H1 (cell line): ENCODE measurements at regions not wholly inside any gene's neighbourhood (a gene's known extent, or its start where the extent isn't known, plus 50 kb on each side); places are given as distances from the start of the nearest gene placed in this dataset.

Experiments used
- BCL11A ChIP-seq, 2 experiments: IDR thresholded peaks; one replicate each; pipeline ENCODE4 v1.6.1; 2011; ENCODE audit warnings: low read depth in 2 of 2, low read length in 2 of 2, mild to moderate bottlenecking in 2 of 2
- TF ChIP-seq, protein P1 (sequence below), 3 experiments: IDR thresholded peaks; 1 replicate in 2 of 3; 2 replicates in 1 of 3; pipeline versions ENCODE4 v1.5.1 to v1.6.1; 2011; ENCODE audit warnings: low read length in 3 of 3, mild to moderate bottlenecking in 3 of 3, inconsistent platforms in 2 of 3, low read depth in 1 of 3, moderate library complexity in 1 of 3; ENCODE audit not compliant: insufficient read depth in 1 of 3; ENCODE audit errors: control extremely low read depth in 1 of 3

DNA sequence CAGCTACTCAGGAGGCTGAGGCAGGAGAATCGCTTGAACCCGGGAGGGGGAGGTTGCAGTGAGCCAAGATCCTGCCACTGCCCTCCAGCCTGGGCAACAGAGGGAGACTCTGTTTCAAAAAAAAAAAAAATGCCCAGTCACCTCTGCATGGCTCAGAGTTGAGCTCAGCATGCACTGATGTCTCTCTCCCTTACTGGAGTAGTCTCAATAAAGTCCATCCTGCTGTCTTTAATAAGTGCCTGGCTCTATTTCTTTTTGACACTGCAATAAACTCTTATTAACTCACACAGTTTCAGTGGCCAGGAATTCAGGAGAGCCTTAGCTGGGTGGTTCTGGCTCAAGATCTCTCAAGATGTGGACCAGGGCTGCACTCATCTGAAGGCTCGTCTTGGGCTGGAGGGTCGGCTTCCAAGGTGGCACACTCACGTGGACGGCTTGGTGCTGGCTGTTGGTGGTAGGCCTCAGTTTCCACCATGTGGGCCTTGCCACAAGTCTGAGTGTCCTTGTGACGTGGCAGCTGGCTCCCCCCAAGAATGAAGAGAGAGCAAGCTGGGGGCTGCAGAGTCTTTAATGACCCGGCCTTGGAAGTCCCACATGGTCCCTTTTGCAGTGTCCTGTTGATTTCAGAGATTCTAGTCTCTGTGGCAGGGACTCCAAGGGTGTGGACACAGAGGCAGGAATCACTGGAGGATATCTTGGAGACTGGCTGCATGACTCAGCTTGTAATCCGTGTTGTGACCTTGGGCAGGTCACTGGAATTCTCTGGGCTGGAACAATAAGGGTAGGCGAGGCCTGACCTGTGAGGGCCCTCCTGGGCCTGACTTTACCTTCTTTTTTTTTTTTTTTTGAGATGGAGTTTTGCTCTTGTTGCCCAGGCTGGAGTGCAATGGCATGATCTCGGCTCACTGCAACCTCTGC lies 85.9 kb upstream of the KMT2C start:
- no peak for TF ChIP-seq BCL11A (IDR thresholded peaks at IDR 0.05; ENCODE audit: low read depth in 2 of 2, low read length in 2 of 2)
- TF ChIP-seq, protein P1, sequence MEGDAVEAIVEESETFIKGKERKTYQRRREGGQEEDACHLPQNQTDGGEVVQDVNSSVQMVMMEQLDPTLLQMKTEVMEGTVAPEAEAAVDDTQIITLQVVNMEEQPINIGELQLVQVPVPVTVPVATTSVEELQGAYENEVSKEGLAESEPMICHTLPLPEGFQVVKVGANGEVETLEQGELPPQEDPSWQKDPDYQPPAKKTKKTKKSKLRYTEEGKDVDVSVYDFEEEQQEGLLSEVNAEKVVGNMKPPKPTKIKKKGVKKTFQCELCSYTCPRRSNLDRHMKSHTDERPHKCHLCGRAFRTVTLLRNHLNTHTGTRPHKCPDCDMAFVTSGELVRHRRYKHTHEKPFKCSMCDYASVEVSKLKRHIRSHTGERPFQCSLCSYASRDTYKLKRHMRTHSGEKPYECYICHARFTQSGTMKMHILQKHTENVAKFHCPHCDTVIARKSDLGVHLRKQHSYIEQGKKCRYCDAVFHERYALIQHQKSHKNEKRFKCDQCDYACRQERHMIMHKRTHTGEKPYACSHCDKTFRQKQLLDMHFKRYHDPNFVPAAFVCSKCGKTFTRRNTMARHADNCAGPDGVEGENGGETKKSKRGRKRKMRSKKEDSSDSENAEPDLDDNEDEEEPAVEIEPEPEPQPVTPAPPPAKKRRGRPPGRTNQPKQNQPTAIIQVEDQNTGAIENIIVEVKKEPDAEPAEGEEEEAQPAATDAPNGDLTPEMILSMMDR (IDR thresholded peaks at IDR 0.05; ENCODE audit: control extremely low read depth in 1 of 3, insufficient read depth in 1 of 3, low read depth in 1 of 3, low read length in 3 of 3): no peak
